AG09309 (cell line): ENCODE measurements at regions not wholly inside any gene's neighbourhood (a gene's known extent, or its start where the extent isn't known, plus 50 kb on each side); places are given as distances from the start of the nearest gene placed in this dataset.

ENCODE experiments used
- DNase-seq: peaks from one replicate; pipeline ENCODE4 v3.0.0-alpha.2; 2010; ENCODE audit warnings: low read depth
- H3K4me3 ChIP-seq: 2 replicates; pipeline ENCODE4 v1.5.1; 2011; ENCODE audit warnings: mild to moderate bottlenecking, low read depth, low read length, moderate library complexity; ENCODE audit not compliant: control insufficient read depth
- TF ChIP-seq, protein P1 (sequence below): IDR thresholded peaks from 2 replicates; pipeline ENCODE4 v1.5.1; 2011; ENCODE audit warnings: mild to moderate bottlenecking, low read depth, low read length, inconsistent platforms; ENCODE audit not compliant: insufficient read depth, control insufficient read depth; ENCODE audit errors: missing control alignments

DNA sequence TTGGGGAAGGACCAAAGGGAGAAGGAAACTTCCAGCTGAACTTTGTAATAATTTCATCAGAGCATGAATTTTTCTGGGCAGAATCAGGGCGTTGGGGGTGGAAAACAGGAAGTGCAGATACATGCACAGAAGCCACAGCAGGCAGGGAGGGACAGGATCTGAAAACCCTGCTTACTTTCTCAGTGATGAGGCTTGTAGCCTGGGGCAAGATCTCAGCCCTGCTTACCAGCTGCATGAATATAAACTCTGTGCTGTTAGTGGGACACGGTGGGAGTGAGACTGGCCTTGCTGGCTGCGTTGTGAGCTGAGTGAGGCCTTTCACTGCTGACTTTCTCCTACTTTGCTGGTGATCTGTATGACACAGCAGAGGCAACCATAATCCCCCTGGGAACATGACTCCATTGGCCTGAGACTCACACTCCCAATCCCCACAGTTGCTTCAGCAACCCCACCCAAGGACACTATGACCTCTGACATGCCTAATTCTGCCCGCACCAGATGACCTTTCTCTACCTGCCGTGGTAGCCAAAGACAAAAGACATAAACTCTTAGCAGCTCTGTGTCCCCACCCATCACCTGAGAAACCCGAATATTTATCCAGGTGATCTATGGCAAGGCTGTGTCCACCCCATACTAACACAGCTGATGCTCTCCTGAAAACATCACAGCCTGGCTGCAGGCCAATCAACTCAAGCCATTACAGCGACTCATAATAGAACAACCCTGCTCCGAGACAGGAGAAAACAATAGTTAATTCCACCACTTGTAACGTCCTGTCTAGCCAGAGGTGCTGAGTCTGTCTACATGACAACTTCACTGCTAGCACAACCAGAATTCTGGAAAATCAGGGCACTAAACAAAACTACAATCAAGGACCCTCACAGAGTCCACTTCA, 190.7 kb upstream of the CHRM2 start:
- DNase-seq: no peak
- no peak overlapping the region for H3K4me3 ChIP-seq
- TF ChIP-seq, protein P1, sequence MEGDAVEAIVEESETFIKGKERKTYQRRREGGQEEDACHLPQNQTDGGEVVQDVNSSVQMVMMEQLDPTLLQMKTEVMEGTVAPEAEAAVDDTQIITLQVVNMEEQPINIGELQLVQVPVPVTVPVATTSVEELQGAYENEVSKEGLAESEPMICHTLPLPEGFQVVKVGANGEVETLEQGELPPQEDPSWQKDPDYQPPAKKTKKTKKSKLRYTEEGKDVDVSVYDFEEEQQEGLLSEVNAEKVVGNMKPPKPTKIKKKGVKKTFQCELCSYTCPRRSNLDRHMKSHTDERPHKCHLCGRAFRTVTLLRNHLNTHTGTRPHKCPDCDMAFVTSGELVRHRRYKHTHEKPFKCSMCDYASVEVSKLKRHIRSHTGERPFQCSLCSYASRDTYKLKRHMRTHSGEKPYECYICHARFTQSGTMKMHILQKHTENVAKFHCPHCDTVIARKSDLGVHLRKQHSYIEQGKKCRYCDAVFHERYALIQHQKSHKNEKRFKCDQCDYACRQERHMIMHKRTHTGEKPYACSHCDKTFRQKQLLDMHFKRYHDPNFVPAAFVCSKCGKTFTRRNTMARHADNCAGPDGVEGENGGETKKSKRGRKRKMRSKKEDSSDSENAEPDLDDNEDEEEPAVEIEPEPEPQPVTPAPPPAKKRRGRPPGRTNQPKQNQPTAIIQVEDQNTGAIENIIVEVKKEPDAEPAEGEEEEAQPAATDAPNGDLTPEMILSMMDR: no peak

DNA sequence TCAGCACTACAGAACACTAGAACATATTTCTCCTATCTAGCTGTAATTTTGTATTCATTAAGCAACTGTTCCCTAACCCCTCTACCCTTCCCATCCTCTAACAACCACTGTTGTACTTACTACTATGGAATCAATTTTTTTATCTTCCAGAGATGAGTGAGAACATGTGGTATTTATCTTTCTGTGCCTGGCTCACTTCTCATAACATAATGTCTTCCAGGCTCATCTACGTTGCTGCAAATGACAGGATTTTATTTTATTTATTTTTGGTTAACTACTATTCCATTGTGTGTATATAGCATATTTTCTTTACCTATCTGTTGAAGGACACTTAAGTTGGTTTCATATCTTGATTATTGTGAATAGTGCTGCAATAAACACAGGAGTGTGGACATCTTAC, 200.9 kb upstream of the CHRM2 start:
- no peak overlapping the region for H3K4me3 ChIP-seq
- TF ChIP-seq, protein P1: no peak
- DNase-seq: no peak

GRCh38 chr7:136665878-136666509, 202.5 kb upstream of the CHRM2 start:
- TF ChIP-seq, protein P1: no peak
- no peak for DNase-seq
- H3K4me3 ChIP-seq: no peak overlapping the region

DNA sequence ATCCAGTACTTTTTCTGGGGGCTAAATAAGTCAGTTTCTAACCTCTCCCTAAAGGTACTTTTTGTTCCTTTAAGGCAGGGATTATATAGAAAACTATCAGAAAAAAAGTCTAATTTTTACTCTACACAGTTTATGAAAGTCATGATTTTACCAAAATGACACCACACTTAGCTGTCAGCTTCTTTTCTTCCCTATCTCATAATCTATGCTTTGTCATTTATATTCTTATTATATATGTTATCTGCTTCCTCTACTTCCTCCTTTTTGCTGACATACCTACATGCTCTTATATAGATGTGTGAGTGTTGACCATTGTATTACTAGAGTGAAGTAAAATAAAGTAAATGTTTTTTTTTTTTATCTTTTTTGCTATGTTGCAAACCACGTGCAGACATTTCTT, 203.9 kb upstream of the CHRM2 start:
- H3K4me3 ChIP-seq: no peak overlapping the region
- TF ChIP-seq, protein P1: no peak
- no peak for DNase-seq

GRCh38 chr7:136657482-136657921, 210.9 kb upstream of the CHRM2 start:
- DNase-seq: no peak
- H3K4me3 ChIP-seq: no peak overlapping the region
- TF ChIP-seq, protein P1: no peak

DNA sequence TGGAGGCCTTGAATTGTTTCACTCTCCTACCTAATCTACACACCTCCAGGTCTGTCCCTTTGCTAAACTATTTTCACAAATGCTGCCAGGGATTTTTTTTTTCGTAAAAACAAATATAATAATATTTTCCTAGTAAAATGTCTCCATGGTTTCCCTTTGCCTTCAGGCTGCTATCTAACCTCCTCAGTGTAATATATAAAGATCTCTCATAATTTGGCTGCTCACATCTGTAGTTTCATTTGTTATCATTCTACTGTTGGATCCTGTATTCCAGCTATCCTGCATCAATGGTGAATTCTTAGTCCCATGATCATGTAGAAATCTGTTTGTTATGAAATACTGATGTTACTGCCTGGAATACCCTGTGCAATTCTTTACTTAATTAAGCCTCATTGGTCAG, 211.9 kb upstream of the CHRM2 start:
- TF ChIP-seq, protein P1: no peak
- DNase-seq: no peak

More for the DNA sequence above, 211.9 kb upstream of the CHRM2 start:
- H3K4me3 ChIP-seq: no peak overlapping the region
